Cardiac septum (tissue), 1 donor: ENCODE measurements at regions not wholly inside any gene's neighbourhood (a gene's known extent, or its start where the extent isn't known, plus 50 kb on each side); places are given as distances from the start of the nearest gene placed in this dataset.

Source experiments
- DNase-seq: peaks from one replicate; pipeline ENCODE4 v3.0.0-alpha.2; 2020; ENCODE audit warnings: low spot score
- intact Hi-C: fragments of 100-400 bp; cut with DNase I; formaldehyde crosslinking; loops from one replicate; pipeline ENCODE4 v1.14.0; 2022
- donor health status: DM: no; HTN: no; CAD: no.

DNA sequence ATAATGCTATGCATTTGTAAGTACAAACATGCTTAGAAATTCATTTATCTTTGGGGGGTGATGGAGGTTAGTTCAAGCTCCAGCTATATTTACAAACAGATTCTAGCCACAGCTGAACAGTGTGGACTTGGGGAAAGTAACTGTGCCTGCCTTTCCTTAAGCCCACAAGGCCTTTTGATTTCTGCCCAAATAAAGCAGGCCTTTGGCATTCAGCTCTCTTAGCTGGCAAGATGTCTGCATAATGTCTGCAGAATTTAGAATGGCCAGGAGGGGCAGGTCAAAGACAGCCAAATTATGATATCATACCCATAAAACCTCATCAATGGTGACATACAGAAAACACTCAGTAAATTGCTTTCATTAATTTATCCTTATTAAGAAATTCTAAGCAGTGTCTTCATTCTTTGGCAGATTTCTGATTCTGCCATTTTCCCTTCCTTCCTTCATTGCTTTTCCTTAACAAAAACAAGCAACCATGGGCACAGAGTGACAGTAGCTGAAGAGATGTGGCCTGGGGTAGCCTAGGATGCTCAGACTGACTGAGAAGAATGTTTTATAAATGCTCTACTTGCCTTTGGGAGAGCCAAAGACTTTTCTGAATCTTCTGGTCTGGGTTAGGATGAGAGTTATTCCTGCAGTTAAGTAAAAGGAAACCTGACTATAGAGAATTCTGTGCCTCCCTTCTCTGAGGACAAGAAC lies 538.7 kb upstream of the NR3C2 start:
- intact Hi-C loops: no loop called here
- DNase-seq: no peak

DNA sequence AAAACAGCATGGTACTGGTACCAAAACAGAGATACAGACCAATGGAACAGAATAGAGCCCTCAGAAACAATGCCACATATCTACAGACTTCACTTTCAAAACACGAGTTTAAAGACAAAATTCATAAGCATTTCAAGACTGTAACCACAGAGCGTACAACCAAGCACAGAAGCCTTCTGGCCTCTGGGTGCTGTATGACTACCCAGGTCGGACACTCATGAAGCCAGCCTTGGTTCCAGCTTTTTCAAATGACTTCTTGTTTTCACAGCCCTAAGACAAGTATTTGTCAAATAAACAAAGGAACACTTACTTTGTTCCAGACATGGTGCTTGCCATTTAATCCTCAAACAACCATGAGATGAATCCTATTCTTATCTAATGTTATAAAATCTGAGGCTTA lies 536.1 kb upstream of the NR3C2 start:
- no peak for DNase-seq
- intact Hi-C loops: no loop called here

DNA sequence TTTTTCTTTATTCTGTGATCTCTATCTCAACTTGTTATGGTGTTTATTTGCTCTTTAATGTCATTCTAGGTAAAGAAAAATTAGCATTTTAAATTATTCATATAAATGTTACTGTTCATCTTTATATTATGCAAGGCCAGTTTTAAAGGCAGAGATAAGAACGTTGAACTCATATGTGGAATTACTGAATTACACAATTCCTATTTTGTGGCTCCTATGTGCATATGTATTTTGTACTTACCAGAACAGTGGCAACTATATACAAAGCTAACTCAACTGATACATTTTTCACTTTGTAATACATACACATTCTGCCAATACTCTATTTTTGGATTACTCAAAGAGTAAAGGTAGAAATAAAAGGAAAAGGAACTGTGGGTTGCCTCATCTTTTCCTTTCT lies 533.2 kb upstream of the NR3C2 start:
- no peak for DNase-seq
- intact Hi-C loops: no loop called here

DNA sequence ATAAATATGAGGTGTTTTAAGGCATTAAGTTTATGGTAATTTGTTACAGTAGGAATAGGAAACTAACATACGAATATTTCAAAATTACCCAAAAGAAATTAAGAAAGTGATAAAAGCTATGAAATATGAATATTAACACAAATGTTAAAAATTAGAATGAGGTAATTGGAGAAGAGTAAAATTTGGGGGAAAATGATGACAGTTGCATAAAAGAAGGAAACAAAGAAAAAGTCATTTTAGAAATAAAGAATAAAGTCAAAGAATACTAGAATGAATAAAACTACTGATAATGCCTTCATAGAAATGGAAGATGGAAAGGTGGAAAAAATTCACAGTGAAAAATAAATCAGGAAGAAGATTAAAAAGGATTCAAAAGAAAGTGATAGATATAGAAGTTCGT lies 522.9 kb upstream of the NR3C2 start:
- no peak for DNase-seq
- intact Hi-C loops: no loop called here

DNA sequence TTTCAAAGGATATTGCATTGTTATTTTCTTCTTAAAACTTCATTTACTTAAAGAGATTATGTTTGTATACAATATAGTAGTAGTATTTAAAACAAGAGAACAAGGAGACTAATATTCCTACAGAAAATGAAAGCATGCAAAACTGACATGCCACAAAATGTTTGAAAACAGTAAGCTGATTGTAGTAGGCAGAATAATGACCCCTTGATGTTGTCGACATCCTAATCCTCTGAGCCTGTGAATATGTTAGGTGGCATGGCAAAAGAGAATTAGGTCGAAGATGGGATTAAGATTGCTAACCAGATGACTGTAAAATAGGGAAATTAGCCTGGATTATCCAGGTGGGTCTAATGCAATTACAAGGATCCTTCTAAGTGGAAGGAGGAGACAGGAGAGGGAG lies 522.2 kb upstream of the NR3C2 start:
- intact Hi-C loops: no loop called here
- no peak for DNase-seq

DNA sequence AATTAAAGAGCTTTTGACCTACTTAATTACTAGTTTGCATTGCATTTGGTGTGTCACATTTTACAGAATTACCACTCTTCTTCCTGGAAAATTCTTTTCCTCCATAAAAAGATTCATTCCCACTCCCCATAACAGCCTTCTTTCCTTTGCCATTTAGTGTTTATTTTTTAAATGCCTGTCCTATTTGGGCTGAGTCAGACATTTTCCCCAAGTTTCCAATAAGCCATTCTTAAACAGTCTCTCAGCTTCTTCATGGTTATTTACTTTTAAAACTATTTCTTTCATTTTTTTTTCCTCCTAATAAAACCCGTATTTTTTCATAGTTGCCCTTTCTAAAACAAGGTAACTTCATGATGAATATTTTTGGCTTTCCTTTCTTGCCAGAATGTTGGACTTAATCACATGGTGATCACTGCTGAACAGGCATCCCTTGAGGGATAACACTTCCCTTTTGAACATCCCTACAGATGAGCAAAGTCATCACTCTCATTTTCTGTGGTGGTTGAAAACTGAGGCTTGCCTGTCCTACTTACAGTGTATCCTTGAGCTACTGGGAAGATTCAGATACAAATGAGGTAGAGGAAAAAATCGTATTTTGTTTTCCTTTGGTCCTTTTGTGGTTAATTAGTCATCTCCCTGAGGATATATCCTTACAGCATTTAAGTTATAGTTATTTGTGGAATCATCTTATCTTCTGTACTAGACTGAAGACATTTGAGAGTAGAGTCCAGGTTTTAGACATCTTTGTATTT lies 520.5 kb upstream of the NR3C2 start:
- intact Hi-C loops: no loop called here
- DNase-seq: no peak

DNA sequence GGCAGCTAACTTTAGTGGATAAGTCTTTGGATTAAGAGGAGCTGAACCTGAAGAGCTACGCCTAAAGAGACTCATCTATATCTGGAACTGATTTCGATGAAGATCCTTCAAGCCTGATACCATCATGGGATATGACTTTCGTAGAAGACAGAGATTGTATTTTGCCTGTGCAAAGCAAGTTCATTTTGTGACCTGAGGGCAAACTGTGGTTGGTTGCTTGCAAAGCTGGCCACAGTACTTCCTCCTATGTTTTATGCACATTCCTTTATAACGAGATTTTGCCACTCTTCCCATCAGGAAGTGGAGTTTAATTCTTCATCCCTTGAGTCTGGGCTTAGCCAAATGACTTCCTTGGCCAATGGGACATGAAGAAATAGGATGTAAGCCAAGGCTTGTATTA lies 519.3 kb upstream of the NR3C2 start:
- intact Hi-C loops: no loop called here
- no peak for DNase-seq

DNA sequence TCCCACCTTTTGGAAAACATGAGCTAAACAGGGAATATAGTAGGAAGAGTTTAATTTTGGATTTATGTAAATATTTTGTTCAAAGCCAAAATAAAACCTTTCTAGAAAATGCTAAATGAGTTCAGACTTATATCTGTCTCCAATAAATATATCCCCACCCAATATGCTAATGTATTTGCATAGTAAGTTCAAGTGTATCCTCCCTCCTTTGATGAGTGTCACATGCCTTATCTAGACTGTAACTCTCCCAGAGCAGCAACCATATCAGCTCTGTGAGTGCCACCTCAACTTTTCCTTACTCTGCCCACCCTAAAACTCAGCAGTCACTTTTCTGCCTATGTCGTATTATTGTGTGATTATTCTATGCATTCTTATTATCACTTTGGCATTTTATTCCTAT lies 516.1 kb upstream of the NR3C2 start:
- intact Hi-C loops: no loop called here
- DNase-seq: no peak

DNA sequence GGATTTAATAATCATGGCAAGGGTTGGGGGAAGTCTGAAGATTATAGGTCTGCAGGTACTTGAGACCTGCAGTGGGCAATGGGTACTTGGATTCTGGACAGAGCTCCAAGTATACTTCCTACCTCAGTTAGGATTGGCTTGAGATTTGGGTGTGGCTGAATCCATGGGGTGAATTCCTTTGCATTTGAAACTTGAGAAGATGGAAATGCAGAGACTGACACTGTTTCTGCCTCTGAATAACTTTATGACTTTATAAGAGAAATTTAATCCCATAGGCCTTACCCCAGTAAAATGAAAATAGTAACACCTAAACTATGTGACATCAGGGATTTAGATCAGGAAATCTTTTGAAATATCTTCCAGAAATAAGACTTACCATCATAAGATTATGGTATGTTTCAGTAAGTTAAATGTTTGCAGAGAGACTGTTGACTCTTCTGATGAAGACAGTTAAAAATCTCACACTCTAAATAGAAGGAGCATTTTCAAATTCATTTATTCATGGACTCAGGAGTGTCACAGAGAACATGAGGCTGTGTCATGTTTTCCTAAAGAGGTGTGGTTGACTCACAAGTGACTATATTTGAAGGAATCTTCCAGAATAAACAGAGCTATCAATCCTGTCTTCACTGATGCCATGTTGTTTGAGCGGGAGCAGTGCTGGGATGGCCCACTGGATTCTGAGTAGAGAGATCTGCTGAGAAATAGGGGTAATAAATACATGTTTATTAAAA lies 513.5 kb upstream of the NR3C2 start:
- intact Hi-C loops: no loop called here

DNA sequence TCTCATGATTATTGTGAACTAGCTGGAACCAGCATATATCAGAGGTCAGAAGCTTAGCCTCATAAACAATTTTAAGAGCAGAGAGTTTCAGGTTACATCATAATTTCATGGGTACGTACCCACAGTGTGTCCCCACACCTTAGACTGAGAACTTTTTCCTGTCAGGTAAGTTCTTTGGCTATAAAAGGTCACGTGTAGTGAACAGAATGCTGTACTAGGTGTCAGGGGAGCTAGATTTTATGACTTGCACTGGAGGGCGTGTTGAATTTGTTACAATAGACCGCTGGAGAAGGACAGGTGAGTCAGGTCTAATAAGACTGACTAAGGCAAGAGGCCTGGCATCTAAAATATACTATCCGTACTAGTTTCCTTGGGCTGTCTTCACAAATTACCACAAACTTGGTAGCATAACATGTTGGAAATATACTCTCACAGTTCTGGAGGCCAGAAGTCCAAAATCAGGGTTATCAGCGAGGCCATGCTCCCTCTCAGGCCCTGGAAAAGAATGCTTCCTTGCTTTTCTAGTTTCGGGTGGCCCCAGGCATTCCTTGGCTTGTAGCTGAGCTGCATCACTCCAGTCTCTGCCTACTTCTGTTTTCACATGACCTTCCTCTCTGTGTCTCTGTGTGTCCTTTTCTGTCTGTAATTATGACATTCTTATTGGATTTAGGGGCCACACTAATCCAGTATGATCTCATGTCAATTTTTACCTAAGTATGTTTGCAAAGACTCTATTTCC lies 512.0 kb upstream of the NR3C2 start:
- no peak for DNase-seq
- intact Hi-C loops: no loop called here

More for the DNA sequence above, 513.5 kb upstream of the NR3C2 start:
- DNase-seq: no peak

DNA sequence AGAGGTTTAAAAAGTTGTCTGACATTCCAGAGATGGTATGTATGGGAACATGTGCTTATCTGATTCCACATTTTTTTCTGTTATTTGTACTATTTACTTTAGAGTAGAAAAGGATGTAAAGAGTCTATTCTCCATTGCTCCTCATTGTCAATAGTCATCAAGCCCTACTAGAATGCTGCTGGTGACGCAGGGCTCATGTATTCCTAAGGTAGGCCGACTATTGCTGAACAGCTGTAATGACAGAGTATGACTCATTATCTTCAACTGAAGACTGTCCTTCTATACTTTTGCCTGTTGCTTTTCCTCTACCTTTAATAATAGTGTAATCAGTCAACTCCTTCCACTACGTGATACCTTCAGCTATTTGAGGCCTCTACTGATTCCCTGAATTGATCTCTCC lies 509.1 kb upstream of the NR3C2 start:
- DNase-seq: no peak
- intact Hi-C loops: no loop called here

DNA sequence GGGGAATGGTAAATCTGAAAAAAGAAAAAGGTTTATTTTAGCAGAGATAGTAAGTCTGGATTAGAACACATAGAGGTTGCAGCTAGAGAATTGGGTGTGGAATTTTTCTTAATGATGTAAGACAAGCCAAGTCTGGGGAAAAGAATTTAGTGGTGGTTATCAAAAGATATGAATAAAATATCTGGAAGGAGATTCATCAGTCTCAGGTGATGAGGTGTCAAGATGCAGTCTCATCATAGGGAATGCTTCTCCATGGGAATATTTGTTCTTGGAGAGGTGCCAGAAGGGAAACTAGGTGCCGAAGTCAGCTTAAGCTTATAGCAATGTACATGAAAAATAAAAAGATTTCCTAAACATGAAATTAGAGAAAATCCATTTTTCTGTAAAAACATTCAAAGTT lies 504.1 kb upstream of the NR3C2 start:
- no peak for DNase-seq
- intact Hi-C loops: no loop called here

DNA sequence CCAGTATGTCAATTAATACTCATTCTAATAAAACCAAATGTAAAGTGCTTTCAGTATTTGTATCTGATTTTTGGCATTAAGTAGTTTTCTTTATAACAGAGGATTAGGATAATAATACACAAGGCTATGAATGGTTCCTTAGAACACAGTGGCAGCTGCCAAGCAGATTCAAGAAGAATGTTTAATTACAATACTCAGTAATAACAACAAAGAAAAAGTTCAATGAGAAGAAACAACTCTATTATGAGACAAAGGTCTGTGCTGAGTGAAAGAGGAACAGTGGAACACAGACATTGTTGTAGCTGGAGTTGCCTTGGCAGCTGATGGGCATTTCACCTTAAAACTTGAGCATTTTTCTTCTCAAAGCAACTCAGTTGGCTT lies 502.6 kb upstream of the NR3C2 start:
- intact Hi-C loops: no loop called here
- no peak for DNase-seq

DNA sequence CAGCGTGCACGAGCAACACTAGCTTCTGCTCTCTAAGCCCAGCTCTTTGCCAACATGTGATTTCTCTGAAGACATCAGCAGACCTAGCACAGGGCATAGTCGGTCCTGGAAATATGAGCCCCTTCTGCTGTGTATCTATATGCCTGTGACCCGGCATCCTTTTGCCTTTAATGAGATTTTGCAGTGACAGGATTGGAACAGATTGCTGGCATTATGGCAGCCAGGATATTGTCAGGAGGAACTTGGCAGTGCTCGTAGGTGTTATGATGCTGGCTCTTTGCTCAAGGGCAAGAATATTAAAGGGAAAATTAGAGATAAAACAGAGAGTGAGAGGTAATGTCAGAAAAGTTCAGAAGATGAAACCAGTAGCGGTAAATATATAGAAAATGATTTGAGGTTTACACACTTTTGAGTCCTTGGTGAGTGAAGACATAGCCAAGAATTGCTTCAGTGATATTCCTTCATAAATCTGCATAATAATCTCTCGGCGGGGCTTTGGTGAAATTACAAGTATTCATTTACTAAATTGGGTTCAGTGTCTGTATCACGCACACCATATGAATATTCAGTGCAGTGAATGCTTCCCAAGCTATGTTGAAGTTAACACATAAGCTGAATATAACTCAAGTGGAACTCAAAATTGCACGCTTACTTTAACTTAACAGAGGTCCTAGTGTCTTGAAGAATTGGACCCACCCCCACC lies 502.1 kb upstream of the NR3C2 start:
- no peak for DNase-seq
- intact Hi-C loops: no loop called here

DNA sequence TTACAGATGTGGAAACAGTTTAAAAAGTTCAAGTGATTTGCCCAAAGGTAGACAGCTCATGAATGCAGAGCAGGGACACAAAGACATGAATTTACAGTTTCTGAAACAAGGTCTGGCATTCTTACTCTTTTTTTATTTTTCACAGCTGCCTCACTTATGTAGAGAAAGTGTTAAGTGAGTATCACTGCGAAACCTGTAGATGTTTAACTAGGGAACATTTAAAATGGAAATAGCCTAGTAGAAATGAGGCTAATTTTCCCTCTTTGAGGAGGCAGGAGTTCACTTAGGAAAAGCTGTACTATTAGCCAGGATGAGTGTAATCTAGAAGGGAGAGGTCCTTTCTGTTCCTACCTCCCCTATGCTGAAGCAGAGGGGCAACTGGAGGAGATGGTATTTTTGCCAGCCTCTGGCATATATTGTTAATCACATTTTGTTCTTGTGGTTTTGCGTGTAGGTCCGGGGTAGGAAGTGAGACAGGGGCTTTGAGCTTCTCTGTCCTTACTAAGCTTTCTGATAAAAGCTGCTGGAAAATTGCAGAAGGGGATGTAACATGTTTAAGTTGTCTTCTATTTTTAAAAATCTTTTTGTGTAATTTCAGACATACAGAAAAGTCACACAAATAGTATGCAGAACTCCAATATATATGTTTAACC lies 492.8 kb upstream of the NR3C2 start:
- intact Hi-C loops: no loop called here
- no peak for DNase-seq

DNA sequence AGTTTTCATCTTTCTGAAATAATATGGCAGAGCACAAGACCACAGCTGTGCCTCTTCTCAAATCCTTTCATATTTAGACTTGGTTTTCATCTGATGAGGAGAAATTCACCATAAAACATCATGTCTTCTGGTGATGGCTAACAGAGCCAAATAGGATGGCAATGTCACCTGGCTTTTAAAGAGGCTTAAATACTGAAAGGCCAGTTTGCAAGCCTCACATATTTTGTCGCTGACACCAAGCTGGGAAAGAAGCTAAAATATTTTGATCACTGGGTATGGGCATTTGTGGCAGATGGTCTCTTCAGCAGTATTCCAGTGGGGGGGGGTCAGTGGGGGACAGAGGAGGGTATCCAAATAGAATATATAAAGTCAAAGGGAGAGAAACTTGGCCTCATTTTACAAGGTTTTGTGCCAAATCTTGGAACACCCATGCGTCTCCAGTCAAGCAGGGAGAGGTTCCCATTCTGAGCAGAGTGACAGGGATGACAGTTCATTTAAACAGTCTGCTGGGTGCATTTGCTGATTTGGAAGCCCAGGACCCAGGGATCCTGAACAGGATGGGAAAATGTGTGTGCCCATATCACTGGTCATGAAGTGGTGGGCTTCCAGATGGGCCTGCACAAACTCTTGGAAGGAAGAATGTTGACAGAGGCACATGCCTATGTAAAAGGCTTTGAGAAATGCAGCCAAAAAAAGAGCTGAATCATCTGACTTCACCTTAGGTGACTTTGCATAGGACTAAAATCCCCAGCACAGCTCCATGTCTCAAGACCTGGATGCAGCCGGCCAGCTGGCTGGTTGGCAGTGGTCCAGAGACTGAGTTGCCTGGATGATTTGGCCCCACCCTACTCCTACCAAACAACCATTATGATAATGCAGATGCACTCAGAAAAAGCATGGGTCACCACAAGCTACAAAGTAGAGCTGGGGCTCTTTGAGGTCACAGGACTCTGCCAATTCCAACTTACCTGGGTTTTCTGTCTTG lies 484.4 kb upstream of the NR3C2 start:
- intact Hi-C loops: no loop called here
- no peak for DNase-seq

DNA sequence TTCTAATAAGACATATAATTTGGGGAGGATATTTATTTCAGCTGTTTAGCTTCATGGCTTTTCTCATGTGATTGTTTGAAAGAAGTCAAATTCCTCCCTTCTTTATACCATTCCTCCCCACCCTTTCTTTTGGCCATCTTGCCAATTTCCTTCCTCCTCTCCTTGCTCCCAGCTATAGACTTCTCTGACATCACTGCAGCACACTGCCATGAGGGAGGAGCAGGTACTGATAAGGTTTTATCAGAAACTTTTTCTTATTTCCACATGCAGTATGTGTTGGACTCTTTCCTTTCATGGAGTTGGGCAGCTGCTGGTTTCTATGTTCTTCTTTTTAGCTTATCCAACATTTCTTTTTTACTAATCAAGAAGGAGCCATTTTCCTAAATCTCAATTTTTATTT lies 481.7 kb upstream of the NR3C2 start:
- DNase-seq: no peak
- intact Hi-C loops: no loop called here

DNA sequence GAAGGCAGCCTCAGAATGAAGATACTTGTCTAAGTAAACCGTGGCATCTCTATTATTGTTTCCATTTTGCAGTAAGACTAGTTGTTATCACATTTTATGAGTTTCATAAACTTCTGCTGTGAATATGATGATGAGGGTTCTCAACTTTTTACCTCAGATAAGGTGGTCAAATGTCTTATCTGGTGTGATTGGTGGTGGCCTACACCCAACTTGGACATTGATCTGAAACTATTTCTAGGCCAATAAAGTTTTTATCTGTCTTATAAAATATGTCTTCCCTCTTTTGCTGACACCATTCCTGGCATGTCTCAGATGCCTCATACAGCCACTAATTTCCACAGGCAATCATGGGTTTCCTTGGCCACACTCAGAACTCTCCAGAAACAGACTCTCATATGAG lies 480.3 kb upstream of the NR3C2 start:
- intact Hi-C loops: no loop called here
- DNase-seq: no peak
